ENCODE measurements at regions not wholly inside any gene's neighbourhood (a gene's known extent, or its start where the extent isn't known, plus 50 kb on each side); places are given as distances from the start of the nearest gene placed in this dataset.

DNA sequence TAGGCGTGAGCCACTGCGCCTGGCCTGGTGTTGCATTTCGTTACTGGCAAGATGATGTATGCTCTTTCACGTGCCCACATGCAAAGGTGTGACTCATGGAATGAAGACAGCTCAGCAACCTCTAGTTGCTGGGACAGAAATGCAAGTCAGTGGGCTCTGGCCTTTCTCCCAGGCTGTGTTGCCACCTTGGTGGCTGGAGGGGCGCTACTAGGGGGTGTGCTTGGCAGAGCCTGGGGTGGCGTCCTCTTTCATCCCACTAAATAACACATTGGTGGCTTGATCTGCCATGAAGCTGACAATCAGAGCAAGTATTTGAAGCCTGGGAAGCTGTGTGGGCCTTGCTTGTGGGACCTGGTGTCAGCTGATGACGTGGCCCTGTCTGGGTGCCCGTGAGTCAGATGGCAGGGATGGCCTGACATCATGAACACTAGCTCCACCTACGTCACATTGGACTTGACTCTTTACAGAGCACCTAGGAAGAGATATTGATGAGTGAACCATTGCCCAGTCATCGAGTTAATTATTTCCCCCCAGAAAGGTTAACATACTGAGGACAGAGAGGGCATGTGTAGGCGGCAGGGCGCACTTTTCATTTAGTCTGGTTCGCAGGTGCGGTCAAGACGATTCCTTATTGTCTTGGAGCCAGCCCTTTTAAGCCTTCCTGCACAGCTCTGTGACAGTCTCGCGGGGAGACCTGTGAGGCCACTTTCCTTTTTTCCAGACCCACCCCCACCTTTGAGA lies 154.2 kb downstream of the TM9SF2 start:
- ChIA-PET CTCF (interaction anchor here (0.6 to 1.8 kb wide), 5 partner anchors 15 to 386 kb away, joined by 3 to 7 read pairs (median 3); no protein-coding TSS in a partner anchor), POLR2A (no interaction called here)
- TF ChIP-seq SUZ12 (IDR thresholded peaks at IDR 0.05) (no peak), FOXK2 (IDR thresholded peaks at IDR 0.05) (no peak), FOXA1 (IDR thresholded peaks at IDR 0.05) (no peak), ARNT (IDR thresholded peaks at IDR 0.05) (no peak), L3MBTL2 (conservative IDR thresholded peaks at IDR 0.05) (no peak), ZNF384 (IDR thresholded peaks at IDR 0.05) (no peak)
- TF ChIP-seq, protein P1, sequence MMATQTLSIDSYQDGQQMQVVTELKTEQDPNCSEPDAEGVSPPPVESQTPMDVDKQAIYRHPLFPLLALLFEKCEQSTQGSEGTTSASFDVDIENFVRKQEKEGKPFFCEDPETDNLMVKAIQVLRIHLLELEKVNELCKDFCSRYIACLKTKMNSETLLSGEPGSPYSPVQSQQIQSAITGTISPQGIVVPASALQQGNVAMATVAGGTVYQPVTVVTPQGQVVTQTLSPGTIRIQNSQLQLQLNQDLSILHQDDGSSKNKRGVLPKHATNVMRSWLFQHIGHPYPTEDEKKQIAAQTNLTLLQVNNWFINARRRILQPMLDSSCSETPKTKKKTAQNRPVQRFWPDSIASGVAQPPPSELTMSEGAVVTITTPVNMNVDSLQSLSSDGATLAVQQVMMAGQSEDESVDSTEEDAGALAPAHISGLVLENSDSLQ (IDR thresholded peaks at IDR 0.05) = no peak
- no peak for DNase-seq (ENCODE audit: extremely low spot score)

- no peak for DNase-seq (ENCODE audit: extremely low spot score)
- CTCF ChIA-PET = no interaction called here
Observed at GRCh38 chr13:99654076-99654475, 152.8 kb downstream of the TM9SF2 start.

DNA sequence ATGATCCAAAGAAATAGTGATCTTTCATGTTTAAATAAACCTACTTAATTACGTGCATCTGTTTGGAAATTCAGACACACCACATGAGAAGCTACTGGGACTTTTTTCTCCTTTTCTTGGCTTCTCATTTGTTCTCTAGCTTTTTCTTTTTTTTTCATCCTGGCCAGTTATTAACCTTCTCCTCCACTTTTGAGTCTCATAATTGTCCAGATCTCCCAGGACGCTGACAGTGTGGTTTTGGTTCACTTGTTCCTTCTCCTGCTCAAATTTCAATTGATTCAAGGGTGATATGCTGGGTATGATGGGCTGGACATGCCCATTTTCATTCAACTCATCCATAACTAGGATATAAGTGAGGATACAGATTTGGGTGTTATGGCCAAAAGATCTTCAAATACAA lies 152.3 kb downstream of the TM9SF2 start:
- ChIA-PET CTCF (no interaction called here), POLR2A (no interaction called here)
- DNase-seq (ENCODE audit: extremely low spot score) = no peak
- no peak for TF ChIP-seq CTBP1 (IDR thresholded peaks at IDR 0.05; ENCODE audit: borderline replicate concordance)
- TF ChIP-seq NFRKB (IDR thresholded peaks at IDR 0.05) = no peak
- no peak for TF ChIP-seq L3MBTL2 (conservative IDR thresholded peaks at IDR 0.05)
- TF ChIP-seq FOXA1 (IDR thresholded peaks at IDR 0.05) = no peak
- TF ChIP-seq BHLHE40 (IDR thresholded peaks at IDR 0.05; ENCODE audit: borderline replicate concordance) = no peak
- no peak for TF ChIP-seq ZNF384 (IDR thresholded peaks at IDR 0.05)
- TF ChIP-seq HDGF (IDR thresholded peaks at IDR 0.05; ENCODE audit: borderline replicate concordance) = no peak
- TF ChIP-seq SUZ12 (IDR thresholded peaks at IDR 0.05) = no peak
- TF ChIP-seq FOXM1 (IDR thresholded peaks at IDR 0.05; ENCODE audit: borderline replicate concordance) = no peak
- no peak for TF ChIP-seq TARDBP (IDR thresholded peaks at IDR 0.05)
- TF ChIP-seq, protein P1 (IDR thresholded peaks at IDR 0.05) = no peak
- TF ChIP-seq FOXK2 (IDR thresholded peaks at IDR 0.05) = no peak
- no peak for TF ChIP-seq ELF4 (IDR thresholded peaks at IDR 0.05)
- TF ChIP-seq SP1 (IDR thresholded peaks at IDR 0.05) = no peak
- no peak for TF ChIP-seq ARNT (IDR thresholded peaks at IDR 0.05)
- TF ChIP-seq LEF1 (IDR thresholded peaks at IDR 0.05; ENCODE audit: borderline replicate concordance) = no peak

More at GRCh38 chr13:99654076-99654475, 152.8 kb downstream of the TM9SF2 start:
- POLR2A ChIA-PET = no interaction called here
- TF ChIP-seq FOXK2 (IDR thresholded peaks at IDR 0.05) = no peak
- no peak for TF ChIP-seq ELF4 (IDR thresholded peaks at IDR 0.05)
- TF ChIP-seq SP1 (IDR thresholded peaks at IDR 0.05) = no peak
- no peak for TF ChIP-seq SUZ12 (IDR thresholded peaks at IDR 0.05)
- no peak for TF ChIP-seq FOXA1 (IDR thresholded peaks at IDR 0.05)
- TF ChIP-seq CTBP1 (IDR thresholded peaks at IDR 0.05; ENCODE audit: borderline replicate concordance) = no peak
- TF ChIP-seq FOXM1 (IDR thresholded peaks at IDR 0.05; ENCODE audit: borderline replicate concordance) = no peak
- no peak for TF ChIP-seq NFRKB (IDR thresholded peaks at IDR 0.05)
- TF ChIP-seq TARDBP (IDR thresholded peaks at IDR 0.05) = no peak
- no peak for TF ChIP-seq L3MBTL2 (conservative IDR thresholded peaks at IDR 0.05)
- TF ChIP-seq ZNF384 (IDR thresholded peaks at IDR 0.05) = no peak
- TF ChIP-seq, protein P1 (IDR thresholded peaks at IDR 0.05) = no peak
- TF ChIP-seq BHLHE40 (IDR thresholded peaks at IDR 0.05; ENCODE audit: borderline replicate concordance) = no peak
- no peak for TF ChIP-seq HDGF (IDR thresholded peaks at IDR 0.05; ENCODE audit: borderline replicate concordance)
- no peak for TF ChIP-seq ARNT (IDR thresholded peaks at IDR 0.05)
- no peak for TF ChIP-seq LEF1 (IDR thresholded peaks at IDR 0.05; ENCODE audit: borderline replicate concordance)

DNA sequence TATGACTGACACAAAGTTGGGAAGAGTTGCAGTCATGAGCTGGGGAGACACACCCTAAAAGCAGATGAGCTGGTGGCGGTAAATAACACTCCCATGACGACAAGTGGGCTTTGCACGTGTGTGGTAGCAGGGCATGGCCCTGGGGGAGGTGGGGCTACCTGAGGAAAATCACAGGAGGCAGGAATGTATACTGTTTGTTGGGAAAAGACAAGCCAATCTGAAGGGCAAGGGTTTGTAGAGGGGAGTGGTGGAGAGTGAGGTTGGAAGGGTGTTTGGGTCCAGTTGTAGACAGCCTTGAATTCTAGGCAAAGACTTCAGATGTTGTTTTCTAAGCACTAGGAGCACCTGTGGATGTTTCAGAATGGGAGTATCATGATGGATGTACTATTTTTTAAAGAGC lies 151.6 kb downstream of the TM9SF2 start:
- TF ChIP-seq BHLHE40 (IDR thresholded peaks at IDR 0.05; ENCODE audit: borderline replicate concordance) (no peak), TARDBP (IDR thresholded peaks at IDR 0.05) (no peak), SP1 (IDR thresholded peaks at IDR 0.05) (no peak), SUZ12 (IDR thresholded peaks at IDR 0.05) (no peak), ARNT (IDR thresholded peaks at IDR 0.05) (no peak), HDGF (IDR thresholded peaks at IDR 0.05; ENCODE audit: borderline replicate concordance) (no peak), ELF4 (IDR thresholded peaks at IDR 0.05) (no peak), NFRKB (IDR thresholded peaks at IDR 0.05) (no peak), FOXK2 (IDR thresholded peaks at IDR 0.05) (no peak), CTBP1 (IDR thresholded peaks at IDR 0.05; ENCODE audit: borderline replicate concordance) (no peak), ZNF384 (IDR thresholded peaks at IDR 0.05) (no peak), L3MBTL2 (conservative IDR thresholded peaks at IDR 0.05) (no peak), LEF1 (IDR thresholded peaks at IDR 0.05; ENCODE audit: borderline replicate concordance) (no peak), FOXM1 (IDR thresholded peaks at IDR 0.05; ENCODE audit: borderline replicate concordance) (no peak), FOXA1 (IDR thresholded peaks at IDR 0.05) (no peak)
- TF ChIP-seq, protein P1 (IDR thresholded peaks at IDR 0.05) = no peak
- POLR2A ChIA-PET = no interaction called here
- CTCF ChIA-PET = interaction anchor here (0.6 kb wide), 1 partner anchor 154 kb away, joined by 3 read pairs; no protein-coding TSS in a partner anchor
- no peak for DNase-seq (ENCODE audit: extremely low spot score)

- ChIA-PET CTCF (no interaction called here), POLR2A (no interaction called here)
- TF ChIP-seq SUZ12 (IDR thresholded peaks at IDR 0.05) (no peak), SP1 (IDR thresholded peaks at IDR 0.05) (no peak), ARNT (IDR thresholded peaks at IDR 0.05) (no peak)
- DNase-seq (ENCODE audit: extremely low spot score) = no peak
Observed at GRCh38 chr13:99652141-99652540, 150.9 kb downstream of the TM9SF2 start.

Data from HEK293T (cell line).